ENCODE measurements at regions not wholly inside any gene's neighbourhood (a gene's known extent, or its start where the extent isn't known, plus 50 kb on each side); places are given as distances from the start of the nearest gene placed in this dataset.

DNA sequence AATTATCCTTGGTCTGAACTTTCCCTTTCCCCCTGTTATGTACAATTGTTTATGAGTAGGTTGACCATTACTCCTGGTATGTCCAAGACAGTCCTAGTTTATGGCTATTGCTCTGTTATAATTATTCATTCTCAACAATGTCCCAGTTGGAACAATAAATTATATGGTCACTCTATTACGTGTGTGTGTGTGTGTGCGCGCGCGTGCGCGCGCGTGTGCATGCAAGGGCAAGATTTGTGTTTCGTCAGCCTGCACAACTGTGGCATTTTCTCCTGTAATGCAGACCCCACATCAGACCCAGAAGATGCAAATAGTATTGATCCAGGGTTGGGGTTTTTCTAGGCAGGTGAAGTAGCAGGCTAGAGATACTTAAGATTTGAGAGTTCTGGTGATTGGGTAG lies 88.4 kb downstream of the ESM1 start:
- Histone ChIP-seq H2AFZ (ENCODE audit: low read depth, low read length) (no peak overlapping the region), H3K4me2 (ENCODE audit: low read length) (no peak overlapping the region), H3K9me3 (ENCODE audit: insufficient read depth, low read length) (no peaks in the 10 kb centered on the region), H3K79me2 (ENCODE audit: low read length) (no peaks in the 10 kb centered on the region), H3K9ac (ENCODE audit: low read length) (no peak overlapping the region), H3K36me3 (replicated peaks; ENCODE audit: low read depth, low read length) (no peaks in the 10 kb centered on the region), H3K27me3 (ENCODE audit: low read depth, low read length) (peaks cover 89% of the 10 kb centered on the region), H4K20me1 (ENCODE audit: insufficient read depth, low read length) (peaks cover 6% of the 10 kb centered on the region; the same call in 1 of the 2 replicates), H3K4me1 (ENCODE audit: low read length) (peaks cover 16% of the 10 kb centered on the region), H3K27ac (ENCODE audit: low read length) (no peak overlapping the region), H3K4me3 (ENCODE audit: low read length) (no peak overlapping the region)
- no peak for TF ChIP-seq EZH2phosphoT487 (IDR thresholded peaks at IDR 0.05; ENCODE audit: low read depth)
- TF ChIP-seq, protein P1, sequence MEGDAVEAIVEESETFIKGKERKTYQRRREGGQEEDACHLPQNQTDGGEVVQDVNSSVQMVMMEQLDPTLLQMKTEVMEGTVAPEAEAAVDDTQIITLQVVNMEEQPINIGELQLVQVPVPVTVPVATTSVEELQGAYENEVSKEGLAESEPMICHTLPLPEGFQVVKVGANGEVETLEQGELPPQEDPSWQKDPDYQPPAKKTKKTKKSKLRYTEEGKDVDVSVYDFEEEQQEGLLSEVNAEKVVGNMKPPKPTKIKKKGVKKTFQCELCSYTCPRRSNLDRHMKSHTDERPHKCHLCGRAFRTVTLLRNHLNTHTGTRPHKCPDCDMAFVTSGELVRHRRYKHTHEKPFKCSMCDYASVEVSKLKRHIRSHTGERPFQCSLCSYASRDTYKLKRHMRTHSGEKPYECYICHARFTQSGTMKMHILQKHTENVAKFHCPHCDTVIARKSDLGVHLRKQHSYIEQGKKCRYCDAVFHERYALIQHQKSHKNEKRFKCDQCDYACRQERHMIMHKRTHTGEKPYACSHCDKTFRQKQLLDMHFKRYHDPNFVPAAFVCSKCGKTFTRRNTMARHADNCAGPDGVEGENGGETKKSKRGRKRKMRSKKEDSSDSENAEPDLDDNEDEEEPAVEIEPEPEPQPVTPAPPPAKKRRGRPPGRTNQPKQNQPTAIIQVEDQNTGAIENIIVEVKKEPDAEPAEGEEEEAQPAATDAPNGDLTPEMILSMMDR (IDR thresholded peaks at IDR 0.05; ENCODE audit: low read depth, low read length), result no peak

DNA sequence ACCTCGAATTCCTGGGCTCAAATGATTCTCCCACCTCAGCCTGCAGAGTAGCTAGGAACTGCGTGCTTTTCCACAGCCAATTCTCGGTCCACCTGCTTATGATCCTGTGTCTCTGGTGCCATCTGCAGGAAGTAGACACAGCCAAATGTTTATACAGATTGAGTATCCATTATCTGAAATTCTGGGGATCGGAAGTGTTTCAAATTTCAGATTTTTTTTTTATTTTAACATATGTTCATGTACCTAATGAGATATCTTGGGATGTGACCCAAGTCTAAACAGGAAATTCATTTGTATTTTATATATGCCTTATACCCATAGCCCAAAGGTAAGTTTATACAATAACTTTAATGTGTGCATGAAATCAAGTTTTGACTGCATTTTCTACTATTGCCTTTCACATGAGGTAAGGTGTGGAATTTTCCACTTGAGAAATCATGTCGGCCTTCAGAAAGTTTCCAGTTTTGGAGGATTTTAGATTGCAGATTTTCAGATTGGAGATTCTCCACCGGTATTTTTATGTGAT lies 89.5 kb downstream of the ESM1 start:
- H3K4me3 ChIP-seq (ENCODE audit: low read length), result peak overlapping the region; percentile 40
- H3K9ac ChIP-seq (ENCODE audit: low read length), result no peak overlapping the region
- H2AFZ ChIP-seq (ENCODE audit: low read depth, low read length), result no peak overlapping the region
- peak overlapping the region; percentile 56 for H3K4me2 ChIP-seq (ENCODE audit: low read length)
- H3K79me2 ChIP-seq (ENCODE audit: low read length), result no peaks in the 10 kb centered on the region
- no peaks in the 10 kb centered on the region for H3K36me3 ChIP-seq (replicated peaks; ENCODE audit: low read depth, low read length)
- H3K9me3 ChIP-seq (ENCODE audit: insufficient read depth, low read length), result no peaks in the 10 kb centered on the region
- peaks cover 89% of the 10 kb centered on the region for H3K27me3 ChIP-seq (ENCODE audit: low read depth, low read length)
- peaks cover 6% of the 10 kb centered on the region for H3K4me1 ChIP-seq (ENCODE audit: low read length)
- TF ChIP-seq, protein P1 (IDR thresholded peaks at IDR 0.05; ENCODE audit: low read depth, low read length), result peak; percentile 67
- TF ChIP-seq EZH2phosphoT487 (IDR thresholded peaks at IDR 0.05; ENCODE audit: low read depth), result no peak
- H3K27ac ChIP-seq (ENCODE audit: low read length), result no peak overlapping the region
- peaks cover 6% of the 10 kb centered on the region; the same call in 1 of the 2 replicates for H4K20me1 ChIP-seq (ENCODE audit: insufficient read depth, low read length)

DNA sequence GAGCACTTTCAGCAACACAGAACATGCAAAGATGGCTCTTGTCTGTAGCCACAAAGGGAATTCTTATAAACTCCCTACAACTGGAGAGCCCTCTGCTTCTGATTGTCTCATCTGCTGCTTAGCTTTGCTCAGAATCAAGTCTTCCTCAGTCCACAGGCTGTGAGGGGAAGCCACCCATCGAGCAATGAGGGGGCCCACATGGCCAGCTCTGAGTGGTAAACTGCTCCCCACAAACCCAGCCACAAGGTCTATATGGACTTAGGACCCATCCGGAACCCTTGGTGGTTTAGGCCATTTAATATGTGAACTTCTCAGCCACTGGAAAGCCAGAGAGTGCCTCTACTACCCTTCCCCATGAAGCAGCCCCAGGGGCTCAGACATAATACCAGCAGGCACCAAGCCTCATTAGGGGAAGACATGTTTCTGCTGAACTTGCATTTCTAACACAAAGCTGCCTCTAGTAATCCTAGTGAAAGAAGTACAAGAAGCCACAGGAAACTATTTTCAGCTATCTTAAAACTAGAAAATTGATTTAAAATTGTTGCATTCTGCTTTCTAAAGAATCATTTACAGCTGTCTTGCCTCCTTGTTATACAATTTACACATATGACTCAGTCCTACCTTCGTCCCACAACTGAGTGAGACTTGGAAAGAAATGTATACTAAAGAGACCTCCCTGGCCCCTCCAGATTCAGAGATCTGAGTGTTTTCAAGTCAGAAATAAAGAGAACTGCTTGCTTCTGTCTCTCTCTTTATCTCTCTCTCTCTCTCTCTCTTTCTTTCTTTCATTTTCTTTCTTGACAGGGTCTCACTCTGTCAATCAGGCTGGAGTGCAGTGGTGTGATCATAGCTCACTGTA lies 90.2 kb downstream of the ESM1 start:
- Histone ChIP-seq H3K4me3 (ENCODE audit: low read length) (peak overlapping the region; percentile 40), H3K9ac (ENCODE audit: low read length) (no peak overlapping the region), H3K36me3 (replicated peaks; ENCODE audit: low read depth, low read length) (no peaks in the 10 kb centered on the region), H4K20me1 (ENCODE audit: insufficient read depth, low read length) (peaks cover 6% of the 10 kb centered on the region; the same call in 1 of the 2 replicates), H3K4me1 (ENCODE audit: low read length) (peaks cover 6% of the 10 kb centered on the region), H3K79me2 (ENCODE audit: low read length) (no peaks in the 10 kb centered on the region), H3K27ac (ENCODE audit: low read length) (no peak overlapping the region), H3K4me2 (ENCODE audit: low read length) (peak overlapping the region; percentile 56), H3K27me3 (ENCODE audit: low read depth, low read length) (peaks cover 89% of the 10 kb centered on the region), H2AFZ (ENCODE audit: low read depth, low read length) (no peak overlapping the region), H3K9me3 (ENCODE audit: insufficient read depth, low read length) (no peaks in the 10 kb centered on the region)
- no peak for TF ChIP-seq EZH2phosphoT487 (IDR thresholded peaks at IDR 0.05; ENCODE audit: low read depth)
- TF ChIP-seq, protein P1 (IDR thresholded peaks at IDR 0.05; ENCODE audit: low read depth, low read length), result no peak

DNA sequence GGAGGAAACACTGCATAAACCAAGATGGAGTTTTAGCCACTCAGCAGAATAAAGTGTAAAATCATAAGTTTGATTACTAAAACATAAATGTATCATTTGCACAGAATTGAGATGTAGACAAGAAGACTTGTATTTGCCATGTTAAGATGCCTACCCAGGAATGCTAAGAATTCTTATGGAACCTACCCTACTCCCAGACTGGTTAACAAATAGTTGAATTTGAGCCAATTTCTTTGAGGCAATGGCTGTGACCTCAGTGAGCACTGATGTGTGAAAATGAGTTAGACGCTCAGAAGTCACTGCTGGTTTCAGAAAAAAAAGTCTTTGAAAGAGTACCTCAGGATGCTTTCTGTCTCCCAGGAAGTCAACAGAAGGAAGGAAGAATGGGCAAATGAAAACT lies 95.6 kb downstream of the ESM1 start:
- TF ChIP-seq EZH2phosphoT487 (IDR thresholded peaks at IDR 0.05; ENCODE audit: low read depth), result no peak
- TF ChIP-seq, protein P1 (IDR thresholded peaks at IDR 0.05; ENCODE audit: low read depth, low read length), result no peak
- no peak overlapping the region for H2AFZ ChIP-seq (ENCODE audit: low read depth, low read length)
- H3K9ac ChIP-seq (ENCODE audit: low read length), result no peak overlapping the region
- no peaks in the 10 kb centered on the region for H3K36me3 ChIP-seq (replicated peaks; ENCODE audit: low read depth, low read length)
- H3K9me3 ChIP-seq (ENCODE audit: insufficient read depth, low read length), result no peaks in the 10 kb centered on the region
- H3K4me2 ChIP-seq (ENCODE audit: low read length), result no peak overlapping the region
- H3K79me2 ChIP-seq (ENCODE audit: low read length), result no peaks in the 10 kb centered on the region
- peaks cover 85% of the 10 kb centered on the region for H3K27me3 ChIP-seq (ENCODE audit: low read depth, low read length)
- H4K20me1 ChIP-seq (ENCODE audit: insufficient read depth, low read length), result peaks cover 7% of the 10 kb centered on the region
- no peak overlapping the region for H3K4me3 ChIP-seq (ENCODE audit: low read length)
- H3K27ac ChIP-seq (ENCODE audit: low read length), result no peak overlapping the region
- H3K4me1 ChIP-seq (ENCODE audit: low read length), result peaks cover 22% of the 10 kb centered on the region

Data from OCI-LY3 (cell line).